Activated CD4-positive, alpha-beta T cell treated with anti-CD3 and anti-CD28 coated beads for 24 hours (primary cell): ENCODE measurements at regions not wholly inside any gene's neighbourhood (a gene's known extent, or its start where the extent isn't known, plus 50 kb on each side); places are given as distances from the start of the nearest gene placed in this dataset.
"Not testable (repeated sequence)": the region's sequence is repeated elsewhere in the genome, so short reads cannot be mapped to it uniquely, and the experiment has no call there.

Source experiments
- DNase-seq, 2 donors: peaks; one replicate each; pipeline ENCODE4 v3.0.0-alpha.2; 2020; ENCODE audit warnings: low read depth in 2 of 2

DNA sequence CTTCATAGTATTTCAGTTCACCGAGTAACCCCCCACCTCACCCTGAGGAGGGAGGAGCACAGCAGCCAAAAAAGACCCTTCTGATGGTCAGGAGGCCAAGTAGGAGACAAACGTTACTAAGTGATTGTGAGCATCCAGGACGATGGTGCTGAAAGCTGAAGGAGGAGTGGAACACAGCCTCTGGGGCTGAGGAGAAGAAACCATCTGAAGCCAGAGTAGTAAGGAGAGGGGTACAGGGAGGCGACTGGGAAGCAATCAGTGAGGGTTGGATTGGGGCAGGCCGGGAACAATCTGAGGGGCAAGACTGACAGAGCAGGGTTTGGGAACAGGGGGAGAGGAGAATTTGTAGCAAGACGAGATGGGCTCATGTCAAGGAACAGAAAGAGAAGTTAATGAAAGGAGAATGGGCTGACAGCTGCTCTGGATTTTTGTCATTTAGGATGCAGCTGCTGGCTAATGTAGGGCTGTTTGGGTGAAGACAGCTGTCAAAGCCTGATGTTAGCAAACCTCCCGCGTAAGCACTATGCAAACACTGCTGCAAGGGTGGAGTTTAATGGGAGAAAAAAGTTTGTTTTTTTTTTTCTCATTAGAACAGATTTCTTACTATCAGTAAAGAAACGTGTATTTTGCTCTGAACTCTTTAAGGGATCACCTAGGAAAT, 622.2 kb downstream of the EDEM1 start:
- no peak for DNase-seq

- DNase-seq = no peak
These were observed 623.5 kb downstream of the EDEM1 start for GRCh38 chr3:5811016-5811415.

DNA sequence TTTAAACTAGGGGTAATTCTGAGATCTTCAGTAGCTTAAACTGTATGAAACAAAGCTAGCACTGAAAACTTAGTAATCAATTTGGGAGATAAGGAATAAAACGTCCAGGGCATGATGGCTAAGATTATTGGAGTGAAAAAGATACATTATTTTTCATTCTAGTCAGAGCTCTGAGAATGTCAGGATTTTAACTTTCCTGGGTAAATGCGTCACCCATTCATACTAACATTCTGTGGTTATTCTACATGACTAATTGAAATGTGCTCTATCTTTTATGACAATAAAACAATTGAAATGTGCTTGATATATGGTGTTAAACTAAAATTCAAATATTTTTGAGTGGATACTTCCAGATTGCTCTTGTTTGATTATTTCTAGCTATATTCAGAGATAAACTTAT, 626.0 kb downstream of the EDEM1 start:
- DNase-seq = no peak

DNA sequence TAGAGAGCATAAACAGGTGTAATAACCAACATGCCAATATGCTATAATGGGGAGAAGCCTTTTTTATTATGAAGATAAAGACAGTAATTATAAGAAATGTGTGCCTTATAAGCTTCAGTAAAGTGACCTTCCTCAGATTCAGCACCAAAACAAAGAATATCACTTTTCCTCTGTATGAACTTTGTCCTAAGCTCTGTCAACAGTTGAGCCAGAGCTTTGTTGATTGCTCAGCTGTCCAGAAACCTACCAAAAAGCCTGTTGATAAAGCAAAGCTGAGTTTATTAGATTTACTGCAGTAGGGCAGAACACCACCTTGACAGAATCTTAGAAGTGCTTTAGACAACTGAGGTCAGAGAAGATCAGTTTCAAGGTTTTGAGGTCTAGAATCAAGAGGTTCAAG, 635.3 kb downstream of the EDEM1 start:
- no peak for DNase-seq

GRCh38 chr3:5826467-5826866, 639.0 kb downstream of the EDEM1 start:
- no peak for DNase-seq

GRCh38 chr3:5828251-5828650, 640.7 kb downstream of the EDEM1 start:
- no peak for DNase-seq

DNA sequence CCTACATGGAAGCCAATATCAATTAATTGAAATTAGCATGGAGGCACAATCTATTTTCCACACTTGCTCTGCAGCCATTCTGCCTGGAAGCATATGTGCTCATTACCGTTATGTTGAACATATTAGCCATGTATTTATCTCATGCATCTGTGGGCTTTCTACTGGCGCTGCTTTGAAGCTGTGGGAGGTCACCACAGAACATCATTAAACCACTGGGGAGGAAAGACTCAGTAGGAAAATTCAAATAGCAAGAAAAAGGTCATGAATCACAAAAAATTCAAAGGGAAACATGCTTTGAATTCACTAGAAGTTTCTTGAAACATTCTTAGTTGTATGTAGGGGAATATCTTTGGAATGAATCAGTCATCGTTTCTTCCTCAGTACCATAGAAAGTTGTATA, 652.5 kb downstream of the EDEM1 start:
- no peak for DNase-seq

- no peak for DNase-seq
These were observed 654.1 kb downstream of the EDEM1 start for GRCh38 chr3:5841599-5841998.

DNA sequence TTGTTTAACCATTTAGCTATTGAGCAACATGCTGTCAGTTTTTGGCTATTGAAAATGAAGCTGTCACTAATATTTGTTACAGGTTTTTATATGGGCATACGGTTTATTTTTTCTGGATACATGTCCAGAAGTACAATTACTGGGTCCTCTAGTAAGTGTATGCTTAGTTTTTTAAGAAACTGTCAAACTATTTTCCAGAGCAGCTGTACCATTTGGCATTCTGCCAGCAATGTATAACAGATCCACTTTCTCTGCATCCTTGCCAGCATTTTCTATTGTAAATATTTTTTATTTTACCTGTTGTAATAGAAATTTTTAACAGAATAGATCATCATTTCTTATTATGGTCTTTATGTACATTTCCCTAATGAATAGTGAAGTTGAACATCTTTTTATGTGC, 658.8 kb downstream of the EDEM1 start:
- no peak for DNase-seq

GRCh38 chr3:5861151-5861550, 673.6 kb downstream of the EDEM1 start:
- DNase-seq = no peak

DNA sequence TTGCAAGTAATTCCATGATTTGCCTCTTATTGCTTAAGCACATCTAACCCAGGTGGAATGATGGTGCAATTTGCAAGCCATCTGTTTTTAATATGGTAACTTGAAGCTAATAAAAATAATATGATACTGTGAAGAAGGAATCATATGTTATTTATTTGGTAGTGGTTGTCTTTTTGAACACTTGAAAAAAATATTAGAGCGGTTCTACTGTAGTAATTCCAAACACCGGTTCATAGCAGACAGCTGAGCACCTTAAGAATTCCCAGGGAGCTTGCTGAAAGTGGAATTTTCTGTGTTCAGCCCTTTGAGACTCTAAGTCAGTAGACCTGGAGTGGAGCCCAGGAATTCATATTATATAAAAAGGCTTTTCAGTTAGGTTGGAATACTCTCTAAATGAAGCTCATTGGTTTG, 687.4 kb downstream of the EDEM1 start:
- no peak for DNase-seq

GRCh38 chr3:5888851-5889250, 701.3 kb downstream of the EDEM1 start:
- DNase-seq = no peak

GRCh38 chr3:5889374-5889773, 701.9 kb downstream of the EDEM1 start:
- no peak for DNase-seq

DNA sequence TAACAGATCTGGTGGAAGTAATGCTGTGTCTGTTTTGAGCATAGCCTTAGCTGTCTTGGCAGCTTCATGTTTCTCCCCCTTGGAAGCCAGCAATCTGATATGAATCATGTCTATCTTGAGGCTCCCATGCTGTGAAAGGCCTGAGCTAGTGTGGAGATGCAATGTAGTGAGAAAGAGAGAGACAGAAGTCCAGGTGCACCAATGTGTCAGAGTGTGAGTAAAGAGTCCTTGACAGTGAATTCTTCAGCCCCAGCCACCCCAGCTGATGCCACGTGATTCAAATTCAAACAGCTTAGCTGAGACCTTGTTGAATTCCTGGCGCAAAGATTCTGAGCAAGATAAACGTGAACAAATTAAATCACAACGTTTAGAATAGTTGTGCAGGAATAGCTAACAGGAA, 704.2 kb downstream of the EDEM1 start:
- DNase-seq = no peak

GRCh38 chr3:5898106-5898505, 710.6 kb downstream of the EDEM1 start:
- DNase-seq = no peak

DNA sequence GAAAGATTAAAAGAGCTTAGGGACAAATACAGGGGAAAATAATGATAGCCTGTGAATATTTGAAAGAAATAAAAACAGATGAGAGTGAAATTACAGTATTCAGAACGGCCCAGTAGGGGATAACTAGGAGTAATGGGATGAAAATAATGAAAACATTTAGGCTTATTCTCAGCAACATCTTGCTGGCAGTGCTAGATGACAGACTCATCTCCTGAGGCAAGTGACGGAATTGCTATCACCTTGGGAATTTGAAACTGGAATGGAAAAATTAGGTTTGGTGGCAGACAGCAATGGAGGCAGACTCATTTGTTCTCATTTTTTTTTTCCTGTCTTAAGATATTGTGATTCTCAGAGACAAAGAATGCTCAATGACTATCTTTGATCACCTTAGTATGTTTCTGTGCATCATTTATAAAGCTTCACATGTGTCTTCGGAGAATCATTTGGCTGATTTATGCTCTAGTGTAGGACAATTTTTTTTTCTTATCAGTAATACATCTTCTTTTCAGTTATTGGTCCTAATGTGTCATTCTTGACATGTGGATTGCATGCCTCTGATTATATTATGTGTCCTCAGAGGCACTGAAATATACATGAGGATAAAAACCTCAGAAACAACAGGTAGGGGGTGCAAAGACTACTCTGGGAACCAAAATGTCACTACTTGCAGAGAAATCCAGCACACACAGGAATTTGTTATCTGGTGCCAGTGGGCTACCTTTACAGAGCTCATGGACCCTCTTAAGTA, 711.7 kb downstream of the EDEM1 start:
- no peak for DNase-seq

GRCh38 chr3:5917932-5918331, 730.4 kb downstream of the EDEM1 start:
- no peak for DNase-seq

GRCh38 chr3:5918626-5919025, 731.1 kb downstream of the EDEM1 start:
- DNase-seq = no peak

- DNase-seq = no peak
These were observed 741.5 kb downstream of the EDEM1 start for GRCh38 chr3:5929027-5929426.

- not testable (repeated sequence) for DNase-seq
These were observed 756.6 kb downstream of the EDEM1 start for GRCh38 chr3:5944061-5944460.

GRCh38 chr3:5948084-5948483, 760.6 kb downstream of the EDEM1 start:
- DNase-seq = no peak

- no peak for DNase-seq
These were observed 763.5 kb downstream of the EDEM1 start for GRCh38 chr3:5951026-5951425.

DNA sequence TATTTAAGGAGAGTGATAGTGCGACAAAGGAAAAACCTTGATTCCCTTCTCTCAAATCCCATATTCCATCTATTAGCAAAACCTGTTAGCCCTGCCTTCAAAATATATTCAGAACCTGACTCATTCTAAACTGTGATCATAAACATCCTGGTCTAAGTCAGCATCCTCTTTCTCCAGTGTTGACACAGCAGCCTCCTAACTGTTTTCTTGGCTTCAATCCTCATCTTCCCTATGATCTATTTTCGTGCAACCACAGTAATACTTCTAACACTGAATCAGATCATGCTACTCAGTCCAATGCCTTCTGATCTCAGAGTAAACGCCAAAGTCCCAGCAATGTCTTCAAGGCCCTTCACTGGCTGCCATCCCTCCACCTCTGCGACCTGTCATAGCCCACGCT, 785.1 kb downstream of the EDEM1 start:
- no peak for DNase-seq
